Transverse colon (tissue), 4 donors: ENCODE measurements at regions not wholly inside any gene's neighbourhood (a gene's known extent, or its start where the extent isn't known, plus 50 kb on each side); places are given as distances from the start of the nearest gene placed in this dataset.

Source experiments
- DNase-seq: peaks from one replicate; pipeline ENCODE4 v3.0.0-alpha.2; 2019
- H3K27ac ChIP-seq, 4 donors: fragments of 200-600 bp; sonication (generic); 2 replicates each; pipeline ENCODE4 v1.5.1; 2016 to 2018; ENCODE audit warnings: inconsistent platforms in 4 of 4
- H3K27me3 ChIP-seq: fragments of 200-600 bp; sonication (generic); 2 replicates; pipeline ENCODE4 v1.5.1; 2017; ENCODE audit warnings: inconsistent platforms
- H3K36me3 ChIP-seq, 4 donors: fragments of 200-600 bp; sonication (generic); 2 replicates each; pipeline ENCODE4 v1.5.1; 2017 to 2019; ENCODE audit warnings: inconsistent platforms in 4 of 4
- H3K4me1 ChIP-seq, 4 donors: fragments of 200-600 bp; sonication (generic); 2 replicates each; pipeline ENCODE4 v1.5.1; 2017 to 2020; ENCODE audit warnings: inconsistent platforms in 4 of 4
- H3K4me3 ChIP-seq, 4 donors: fragments of 200-600 bp; sonication (generic); 1 replicate in 1 of 4; 2 replicates in 3 of 4; pipeline versions ENCODE4 v1.5.1 to v1.6.1; 2017 to 2019; ENCODE audit warnings: inconsistent platforms in 4 of 4
- H3K9me3 ChIP-seq, 2 donors: fragments of 200-600 bp; sonication (generic); 2 replicates each; pipeline ENCODE4 v1.5.1; 2017 to 2019; ENCODE audit warnings: inconsistent platforms in 2 of 2
- EP300 ChIP-seq: sonication (generic); formaldehyde crosslinking; IDR thresholded peaks from one replicate; pipeline ENCODE4 v1.6.1; 2017; ENCODE audit warnings: antibody characterized with exemption, low read depth
- POLR2A ChIP-seq: fragments of 450-650 bp; IDR thresholded peaks from one replicate; pipeline ENCODE4 v1.6.1; 2016; ENCODE audit warnings: antibody characterized with exemption, mild to moderate bottlenecking, moderate library complexity
- POLR2AphosphoS5 ChIP-seq, 3 donors: sonication (generic); formaldehyde crosslinking; IDR thresholded peaks; one replicate each; pipeline ENCODE4 v1.6.1; 2016; ENCODE audit warnings: antibody characterized with exemption in 3 of 3
- WGBS, 2 donors: methylation state at CpG; one replicate each; pipeline ENCODE4 v1.1.5; 2018; ENCODE audit warnings: low coverage in 1 of 2; 5-methylcytosine and 5-hydroxymethylcytosine counted together
- in situ Hi-C, 4 donors: fragments of 200-750 bp; cut with MboI; loops; one replicate each; pipeline versions ENCODE4 v1.15.0 to v1.15.1; 2017; ENCODE audit warnings: low sequenced_read_pairs in 3 of 4, low pct_ligation_motif_present in 1 of 4, low pct_unique_long_range_greater_than_20kb in 1 of 4
- intact Hi-C: fragments of 100-400 bp; cut with DNase I; formaldehyde crosslinking; loops from one replicate; pipeline ENCODE4 v1.15.1; 2023; ENCODE audit warnings: low total_unique reads
- TF ChIP-seq, protein P1 (sequence below), 5 experiments: fragments of 200-600 bp in 3 of 5; fragments of 450-650 bp in 2 of 5; sonication (generic) in 3 of 5; IDR thresholded peaks; 1 replicate in 2 of 5; 2 replicates in 3 of 5; pipeline ENCODE4 v1.5.1; 2016 to 2017; ENCODE audit warnings: antibody characterized with exemption in 5 of 5, inconsistent platforms in 3 of 5, mild to moderate bottlenecking in 2 of 5, moderate library complexity in 1 of 5

DNA sequence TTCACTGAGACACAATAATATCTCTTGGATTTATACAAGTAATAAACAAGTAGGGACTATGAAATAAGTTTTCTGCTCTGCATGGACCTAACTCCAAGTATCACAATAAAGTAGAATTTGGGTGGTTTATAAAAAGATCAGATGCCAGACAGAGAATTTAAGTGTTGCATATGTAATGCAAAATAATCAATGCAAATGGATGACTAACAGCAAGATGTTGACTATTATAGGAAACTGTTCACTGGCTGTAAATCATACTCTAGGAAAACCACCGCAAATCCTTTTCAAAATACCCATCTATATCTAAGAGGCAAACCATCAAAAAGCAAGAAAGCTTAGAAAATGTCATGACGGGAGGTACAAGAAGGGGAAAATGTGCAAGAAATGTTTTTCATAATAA, 539.8 kb upstream of the FAM174A start:
- H3K4me3 ChIP-seq = no peak overlapping the region
- no peak overlapping the region for H3K27ac ChIP-seq
- no peaks in the 10 kb centered on the region for H3K27me3 ChIP-seq
- 71 to 86% methylated on average over 2 of the region's 2 CpGs for WGBS, 2 donors
- no peaks in the 10 kb centered on the region for H3K4me1 ChIP-seq
- in situ Hi-C loops = no loop called here
- no peak for DNase-seq
- H3K9me3 ChIP-seq = no peaks in the 10 kb centered on the region
- TF ChIP-seq POLR2A (no peak), EP300 (no peak), POLR2AphosphoS5 (IDR thresholded peaks at IDR 0.05) (no peak)
- TF ChIP-seq, protein P1, sequence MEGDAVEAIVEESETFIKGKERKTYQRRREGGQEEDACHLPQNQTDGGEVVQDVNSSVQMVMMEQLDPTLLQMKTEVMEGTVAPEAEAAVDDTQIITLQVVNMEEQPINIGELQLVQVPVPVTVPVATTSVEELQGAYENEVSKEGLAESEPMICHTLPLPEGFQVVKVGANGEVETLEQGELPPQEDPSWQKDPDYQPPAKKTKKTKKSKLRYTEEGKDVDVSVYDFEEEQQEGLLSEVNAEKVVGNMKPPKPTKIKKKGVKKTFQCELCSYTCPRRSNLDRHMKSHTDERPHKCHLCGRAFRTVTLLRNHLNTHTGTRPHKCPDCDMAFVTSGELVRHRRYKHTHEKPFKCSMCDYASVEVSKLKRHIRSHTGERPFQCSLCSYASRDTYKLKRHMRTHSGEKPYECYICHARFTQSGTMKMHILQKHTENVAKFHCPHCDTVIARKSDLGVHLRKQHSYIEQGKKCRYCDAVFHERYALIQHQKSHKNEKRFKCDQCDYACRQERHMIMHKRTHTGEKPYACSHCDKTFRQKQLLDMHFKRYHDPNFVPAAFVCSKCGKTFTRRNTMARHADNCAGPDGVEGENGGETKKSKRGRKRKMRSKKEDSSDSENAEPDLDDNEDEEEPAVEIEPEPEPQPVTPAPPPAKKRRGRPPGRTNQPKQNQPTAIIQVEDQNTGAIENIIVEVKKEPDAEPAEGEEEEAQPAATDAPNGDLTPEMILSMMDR (IDR thresholded peaks at IDR 0.05) = no peak
- intact Hi-C loops = no loop called here
- no peaks in the 10 kb centered on the region for H3K36me3 ChIP-seq

DNA sequence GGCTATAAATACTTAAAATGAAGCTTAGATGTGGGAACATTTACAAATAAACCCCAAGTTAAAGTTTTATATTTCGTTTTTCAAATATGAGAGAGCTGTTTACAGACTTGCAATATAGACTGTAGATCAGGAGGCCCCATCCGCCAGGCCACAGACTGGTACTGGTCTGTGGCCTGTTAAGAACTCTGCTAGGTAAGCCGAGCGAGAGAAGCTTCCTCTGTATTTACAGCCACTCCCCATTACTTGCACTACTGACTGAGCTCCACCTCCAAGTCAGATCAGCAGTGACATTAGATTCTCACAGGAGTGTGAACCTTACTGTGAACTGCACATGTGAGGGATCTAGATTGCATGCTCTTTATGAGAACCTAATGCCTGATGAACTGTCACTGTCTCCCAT, 561.4 kb upstream of the FAM174A start:
- WGBS, 2 donors = 62% methylated on average over 4 of the region's 4 CpGs; no CpG with 5 or more reads in 1 of the 2 donors
- no peaks in the 10 kb centered on the region for H3K36me3 ChIP-seq
- TF ChIP-seq POLR2A = no peak
- TF ChIP-seq POLR2AphosphoS5 (IDR thresholded peaks at IDR 0.05) = no peak
- no peak for TF ChIP-seq EP300
- TF ChIP-seq, protein P1 (IDR thresholded peaks at IDR 0.05) = no peak
- H3K9me3 ChIP-seq = no peaks in the 10 kb centered on the region
- no peak for DNase-seq
- H3K4me3 ChIP-seq = no peak overlapping the region
- no peaks in the 10 kb centered on the region for H3K27me3 ChIP-seq
- in situ Hi-C loops (no loop called here), intact Hi-C loops (no loop called here)
- H3K27ac ChIP-seq = no peak overlapping the region
- H3K4me1 ChIP-seq = no peaks in the 10 kb centered on the region

DNA sequence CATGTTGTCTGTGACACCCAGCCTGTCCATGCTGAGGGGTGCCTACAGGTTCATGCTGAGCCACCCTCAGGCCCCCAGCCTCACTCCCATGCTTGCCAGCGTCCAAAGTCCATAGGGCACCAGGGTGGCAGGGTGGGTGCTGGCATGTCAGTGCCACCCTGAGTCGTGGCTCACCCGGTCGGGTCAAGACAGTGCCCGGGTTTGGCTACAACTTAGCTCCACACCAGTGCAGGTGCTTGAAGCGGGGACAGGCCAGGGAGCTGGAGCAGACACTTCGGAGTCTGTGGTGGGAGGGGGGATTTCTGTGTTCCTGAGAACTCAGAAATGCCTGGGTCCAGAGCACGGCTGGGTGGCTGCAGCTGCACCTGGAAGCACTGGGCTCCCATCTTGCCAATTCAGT, 579.2 kb upstream of the FAM174A start:
- no peak for DNase-seq
- in situ Hi-C loops = no loop called here
- Histone ChIP-seq H3K4me3 (no peak overlapping the region), H3K36me3 (no peaks in the 10 kb centered on the region), H3K27ac (no peak overlapping the region), H3K4me1 (no peaks in the 10 kb centered on the region), H3K9me3 (no peaks in the 10 kb centered on the region), H3K27me3 (no peaks in the 10 kb centered on the region)
- WGBS, 2 donors = 67% methylated on average over 8 of the region's 8 CpGs; no CpG with 5 or more reads in 1 of the 2 donors
- intact Hi-C loops = no loop called here
- TF ChIP-seq POLR2AphosphoS5 (IDR thresholded peaks at IDR 0.05) = no peak
- no peak for TF ChIP-seq EP300
- TF ChIP-seq, protein P1 (IDR thresholded peaks at IDR 0.05) = no peak
- TF ChIP-seq POLR2A = no peak

DNA sequence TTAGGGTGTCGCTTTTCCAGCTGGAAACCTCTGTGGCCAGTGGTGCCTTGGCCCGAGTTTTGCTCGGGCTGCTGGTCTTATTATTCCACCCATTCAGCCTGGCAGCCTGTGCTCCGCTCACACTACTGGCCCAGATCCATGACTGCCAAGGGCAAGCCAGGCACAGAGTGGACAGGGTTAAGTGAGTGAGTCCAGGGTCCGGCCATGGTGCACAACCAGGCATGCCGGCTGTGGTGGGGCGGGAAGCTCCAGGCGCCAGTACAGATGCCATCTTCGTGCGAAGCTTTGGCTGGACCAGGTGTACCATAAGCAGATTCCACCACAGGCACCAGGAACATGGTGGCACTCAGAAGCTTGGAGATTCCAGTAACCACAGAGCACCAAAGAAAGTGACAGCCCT, 580.2 kb upstream of the FAM174A start:
- no peaks in the 10 kb centered on the region for H3K9me3 ChIP-seq
- intact Hi-C loops = no loop called here
- whole genome bisulfite sequencing, 2 donors = 90 to 92% methylated on average over 3 to 10 of the region's 10 CpGs
- H3K4me1 ChIP-seq = no peaks in the 10 kb centered on the region
- H3K4me3 ChIP-seq = no peak overlapping the region
- in situ Hi-C loops = no loop called here
- no peaks in the 10 kb centered on the region for H3K36me3 ChIP-seq
- no peaks in the 10 kb centered on the region for H3K27me3 ChIP-seq
- no peak for TF ChIP-seq EP300
- TF ChIP-seq, protein P1 (IDR thresholded peaks at IDR 0.05) = no peak
- no peak for TF ChIP-seq POLR2A
- TF ChIP-seq POLR2AphosphoS5 (IDR thresholded peaks at IDR 0.05) = no peak
- no peak for DNase-seq
- H3K27ac ChIP-seq = no peak overlapping the region
